SU-DHL-6 (cell line): ENCODE measurements at regions not wholly inside any gene's neighbourhood (a gene's known extent, or its start where the extent isn't known, plus 50 kb on each side); places are given as distances from the start of the nearest gene placed in this dataset.

Experiments
- H2AFZ ChIP-seq: fragments of 200-600 bp; sonication (generic); 2 replicates; pipeline ENCODE4 v1.6.1; 2014; ENCODE audit warnings: low read depth, mild to moderate bottlenecking, moderate library complexity, mixed read lengths, antibody characterized with exemption, low read length; ENCODE audit not compliant: severe bottlenecking
- H3F3A ChIP-seq: fragments of 200-600 bp; shearing (Covaris generic); 2 replicates; pipeline ENCODE4 v1.6.0; 2016; ENCODE audit warnings: antibody characterized with exemption, mild to moderate bottlenecking; ENCODE audit not compliant: insufficient read depth
- H3K27ac ChIP-seq: fragments of 200-600 bp; sonication (generic); 2 replicates; pipeline ENCODE4 v1.5.1; 2016; ENCODE audit warnings: low read depth, mild to moderate bottlenecking, low read length, moderate library complexity, mixed read lengths
- H3K27me3 ChIP-seq: fragments of 200-600 bp; sonication (generic), shearing (Covaris generic); 2 replicates; pipeline ENCODE4 v1.6.0; 2014; ENCODE audit warnings: mild to moderate bottlenecking, low read length
- H3K36me3 ChIP-seq: fragments of 200-600 bp; sonication (generic); 2 replicates; pipeline ENCODE4 v1.6.1; 2014; ENCODE audit warnings: mild to moderate bottlenecking, low read length, mixed read lengths
- H3K4me2 ChIP-seq: fragments of 300-600, 200-600 bp; shearing (Covaris generic), sonication (generic); 2 replicates; pipeline ENCODE4 v1.6.0; 2014; ENCODE audit warnings: low read length, low read depth, mild to moderate bottlenecking; ENCODE audit not compliant: poor library complexity, severe bottlenecking
- H3K4me3 ChIP-seq: fragments of 200-600 bp; sonication (generic); 2 replicates; pipeline ENCODE4 v1.5.1; 2014; ENCODE audit warnings: antibody characterized with exemption, low read length, mild to moderate bottlenecking, mixed read lengths; ENCODE audit not compliant: insufficient read depth, poor library complexity, severe bottlenecking
- H3K79me2 ChIP-seq: fragments of 200-600 bp; sonication (generic); 2 replicates; pipeline ENCODE4 v1.6.1; 2014; ENCODE audit warnings: mild to moderate bottlenecking, low read length, moderate library complexity; ENCODE audit not compliant: insufficient read depth
- H3K9ac ChIP-seq: fragments of 200-600 bp; sonication (generic); 2 replicates; pipeline ENCODE4 v1.7.0; 2014; ENCODE audit warnings: mild to moderate bottlenecking, low read length
- H3K9me2 ChIP-seq: fragments of 200-600 bp; sonication (generic); replicated peaks from 2 replicates; pipeline ENCODE4 v1.6.1; 2014; ENCODE audit warnings: low read length; ENCODE audit not compliant: insufficient read depth
- H3K9me3 ChIP-seq: fragments of 200-600 bp; sonication (generic); 2 replicates; pipeline ENCODE4 v1.6.1; 2014; ENCODE audit warnings: low read length, mixed read lengths; ENCODE audit not compliant: insufficient read depth
- H4K20me1 ChIP-seq: fragments of 200-600 bp; sonication (generic); 2 replicates; pipeline ENCODE4 v1.6.1; 2014; ENCODE audit warnings: low read depth, mild to moderate bottlenecking, antibody characterized with exemption, low read length, moderate library complexity, mixed read lengths
- EZH2phosphoT487 ChIP-seq: fragments of 200-600 bp; sonication (generic), shearing (Covaris generic); conservative IDR thresholded peaks from 2 replicates; pipeline ENCODE4 v1.6.1; 2018; ENCODE audit warnings: mild to moderate bottlenecking, antibody characterized with exemption, low read length, moderate library complexity, mixed read lengths
- TF ChIP-seq, protein P1 (sequence below): fragments of 200-600 bp; sonication (generic); IDR thresholded peaks from one replicate; pipeline ENCODE4 v1.5.1; 2017; ENCODE audit warnings: antibody characterized with exemption, mild to moderate bottlenecking, low read length, moderate library complexity; ENCODE audit not compliant: insufficient read depth, poor library complexity, severe bottlenecking

GRCh38 chr3:175911937-175912336 lies 1052.8 kb downstream of the NAALADL2 start:
- Histone ChIP-seq H3K9ac (no peak overlapping the region), H3K9me2 (no peaks in the 10 kb centered on the region), H3K9me3 (no peaks in the 10 kb centered on the region), H3K4me3 (no peak overlapping the region), H3K36me3 (no peaks in the 10 kb centered on the region), H2AFZ (no peak overlapping the region), H3K27ac (no peak overlapping the region), H3K27me3 (no peaks in the 10 kb centered on the region), H3K79me2 (no peaks in the 10 kb centered on the region), H4K20me1 (no peaks in the 10 kb centered on the region), H3F3A (no peaks in the 10 kb centered on the region), H3K4me2 (no peak overlapping the region)
- no peak for TF ChIP-seq EZH2phosphoT487
- TF ChIP-seq, protein P1, sequence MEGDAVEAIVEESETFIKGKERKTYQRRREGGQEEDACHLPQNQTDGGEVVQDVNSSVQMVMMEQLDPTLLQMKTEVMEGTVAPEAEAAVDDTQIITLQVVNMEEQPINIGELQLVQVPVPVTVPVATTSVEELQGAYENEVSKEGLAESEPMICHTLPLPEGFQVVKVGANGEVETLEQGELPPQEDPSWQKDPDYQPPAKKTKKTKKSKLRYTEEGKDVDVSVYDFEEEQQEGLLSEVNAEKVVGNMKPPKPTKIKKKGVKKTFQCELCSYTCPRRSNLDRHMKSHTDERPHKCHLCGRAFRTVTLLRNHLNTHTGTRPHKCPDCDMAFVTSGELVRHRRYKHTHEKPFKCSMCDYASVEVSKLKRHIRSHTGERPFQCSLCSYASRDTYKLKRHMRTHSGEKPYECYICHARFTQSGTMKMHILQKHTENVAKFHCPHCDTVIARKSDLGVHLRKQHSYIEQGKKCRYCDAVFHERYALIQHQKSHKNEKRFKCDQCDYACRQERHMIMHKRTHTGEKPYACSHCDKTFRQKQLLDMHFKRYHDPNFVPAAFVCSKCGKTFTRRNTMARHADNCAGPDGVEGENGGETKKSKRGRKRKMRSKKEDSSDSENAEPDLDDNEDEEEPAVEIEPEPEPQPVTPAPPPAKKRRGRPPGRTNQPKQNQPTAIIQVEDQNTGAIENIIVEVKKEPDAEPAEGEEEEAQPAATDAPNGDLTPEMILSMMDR = no peak

DNA sequence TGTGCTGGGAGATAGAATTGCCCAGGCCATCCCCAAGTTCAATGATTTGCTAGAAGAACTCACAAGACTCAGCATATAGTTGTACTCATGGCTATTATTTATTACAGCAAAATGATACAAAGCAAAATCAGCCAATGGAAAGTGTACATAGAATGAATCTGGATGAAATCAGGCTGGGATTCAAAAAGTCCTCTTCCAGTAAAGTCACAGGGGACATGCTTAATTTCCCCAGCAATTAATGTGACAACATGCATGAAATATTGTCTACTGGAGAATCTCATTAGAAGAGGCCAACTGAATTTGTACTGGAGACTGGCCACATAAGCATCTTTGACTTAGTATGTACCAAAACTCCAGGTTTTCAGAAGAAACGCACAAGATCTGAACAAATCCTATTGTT lies 1043.1 kb downstream of the NAALADL2 start:
- no peak overlapping the region for H3K4me3 ChIP-seq
- no peaks in the 10 kb centered on the region for H4K20me1 ChIP-seq
- no peak overlapping the region for H2AFZ ChIP-seq
- no peaks in the 10 kb centered on the region for H3K79me2 ChIP-seq
- no peaks in the 10 kb centered on the region for H3K27me3 ChIP-seq
- no peaks in the 10 kb centered on the region for H3F3A ChIP-seq
- no peak overlapping the region for H3K9ac ChIP-seq
- H3K36me3 ChIP-seq = no peaks in the 10 kb centered on the region
- no peaks in the 10 kb centered on the region for H3K9me2 ChIP-seq
- H3K27ac ChIP-seq = no peak overlapping the region
- TF ChIP-seq EZH2phosphoT487 = no peak
- TF ChIP-seq, protein P1 = no peak
- H3K4me2 ChIP-seq = no peak overlapping the region
- H3K9me3 ChIP-seq = no peaks in the 10 kb centered on the region

DNA sequence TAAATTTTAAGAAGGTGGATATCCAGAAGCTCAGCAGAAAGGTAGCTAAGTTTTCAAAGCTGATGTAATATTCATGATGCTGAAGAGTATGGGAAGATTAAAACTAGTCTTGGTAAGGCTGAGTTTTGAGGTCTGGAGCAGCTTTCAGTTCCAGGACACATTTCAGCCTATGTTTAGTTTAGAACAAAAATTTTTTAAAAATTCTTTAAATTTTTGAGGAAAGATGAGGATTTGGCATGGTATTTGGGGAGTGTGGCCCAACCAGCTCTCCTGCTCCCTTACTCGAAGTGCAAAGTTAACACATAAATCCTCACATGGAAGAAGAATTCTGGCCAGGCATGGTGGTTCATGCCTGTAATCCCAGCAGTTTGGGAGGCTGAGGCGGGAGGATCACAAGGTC lies 1039.1 kb downstream of the NAALADL2 start:
- no peak overlapping the region for H3K27ac ChIP-seq
- H3K9me2 ChIP-seq = no peaks in the 10 kb centered on the region

More for the DNA sequence above, 1039.1 kb downstream of the NAALADL2 start:
- Histone ChIP-seq H3K4me2 (no peak overlapping the region), H3K9ac (no peak overlapping the region), H3K9me3 (no peaks in the 10 kb centered on the region), H4K20me1 (no peaks in the 10 kb centered on the region), H3K4me3 (no peak overlapping the region), H3K79me2 (no peaks in the 10 kb centered on the region), H3K27me3 (no peaks in the 10 kb centered on the region), H3F3A (no peaks in the 10 kb centered on the region), H3K36me3 (no peaks in the 10 kb centered on the region), H2AFZ (no peak overlapping the region)
- no peak for TF ChIP-seq EZH2phosphoT487
- TF ChIP-seq, protein P1 = no peak
